H1 (cell line): ENCODE measurements at regions not wholly inside any gene's neighbourhood (a gene's known extent, or its start where the extent isn't known, plus 50 kb on each side); places are given as distances from the start of the nearest gene placed in this dataset.

Experiments used
- BACH1 ChIP-seq: IDR thresholded peaks from 2 replicates; pipeline ENCODE4 v1.6.1; 2012; ENCODE audit warnings: low read length, improper control_type of control experiment
- BRCA1 ChIP-seq: IDR thresholded peaks from 2 replicates; pipeline ENCODE4 v1.6.1; 2012; ENCODE audit warnings: low read depth, low read length, improper control_type of control experiment
- CBX5 ChIP-seq: fragments of 300-800, 300-1000 bp; sonication (generic); IDR thresholded peaks from 2 replicates; pipeline ENCODE4 v1.7.1; 2016; ENCODE audit warnings: antibody characterized with exemption, low read length, low read depth
- CBX8 ChIP-seq: fragments of 300-800, 300-1000 bp; sonication (generic); IDR thresholded peaks from 2 replicates; pipeline ENCODE4 v1.7.1; 2016; ENCODE audit warnings: low read depth, low read length, borderline replicate concordance
- CHD2 ChIP-seq: IDR thresholded peaks from 2 replicates; pipeline ENCODE4 v1.6.1; 2012; ENCODE audit warnings: low read length, improper control_type of control experiment
- EP300 ChIP-seq, 2 experiments: IDR thresholded peaks; 1 replicate in 1 of 2; 2 replicates in 1 of 2; pipeline ENCODE4 v1.6.1; 2011 to 2012; ENCODE audit warnings: low read depth in 2 of 2, low read length in 2 of 2, mild to moderate bottlenecking in 2 of 2, borderline replicate concordance in 1 of 2, inconsistent platforms in 1 of 2, moderate library complexity in 1 of 2
- EZH2 ChIP-seq: fragments of 200-600 bp; sonication (generic); IDR thresholded peaks from 2 replicates; pipeline ENCODE4 v1.7.1; 2012; ENCODE audit warnings: low read depth, mild to moderate bottlenecking, moderate library complexity, low read length, inconsistent platforms; ENCODE audit not compliant: severe bottlenecking
- KDM1A ChIP-seq: fragments of 200-600, 300-600 bp; sonication (generic); IDR thresholded peaks from 2 replicates; pipeline ENCODE4 v1.7.1; 2016; ENCODE audit warnings: mild to moderate bottlenecking, low read length, borderline replicate concordance
- POLR2A ChIP-seq, 2 experiments: IDR thresholded peaks; 1 replicate in 1 of 2; 2 replicates in 1 of 2; pipeline ENCODE4 v1.6.1; 2011; ENCODE audit warnings: low read depth in 2 of 2, low read length in 2 of 2, mild to moderate bottlenecking in 2 of 2; ENCODE audit errors: control extremely low read depth in 1 of 2
- RFX5 ChIP-seq: IDR thresholded peaks from 2 replicates; pipeline ENCODE4 v1.6.1; 2011; ENCODE audit warnings: low read depth, low read length, improper control_type of control experiment, borderline replicate concordance
- SP4 ChIP-seq: IDR thresholded peaks from 2 replicates; pipeline ENCODE4 v1.6.1; 2012; ENCODE audit warnings: low read length, inconsistent platforms
- YY1 ChIP-seq: IDR thresholded peaks from 2 replicates; pipeline ENCODE4 v1.6.1; 2011; ENCODE audit warnings: low read depth, mild to moderate bottlenecking, low read length
- ZNF274 ChIP-seq: IDR thresholded peaks from 2 replicates; pipeline ENCODE4 v1.7.0; 2012; ENCODE audit warnings: low read length, borderline replicate concordance; ENCODE audit errors: extremely low read depth
- TF ChIP-seq, protein P1 (sequence below), 3 experiments: IDR thresholded peaks; 1 replicate in 2 of 3; 2 replicates in 1 of 3; pipeline versions ENCODE4 v1.5.1 to v1.6.1; 2011; ENCODE audit warnings: low read length in 3 of 3, mild to moderate bottlenecking in 3 of 3, inconsistent platforms in 2 of 3, low read depth in 1 of 3, moderate library complexity in 1 of 3; ENCODE audit not compliant: insufficient read depth in 1 of 3; ENCODE audit errors: control extremely low read depth in 1 of 3

DNA sequence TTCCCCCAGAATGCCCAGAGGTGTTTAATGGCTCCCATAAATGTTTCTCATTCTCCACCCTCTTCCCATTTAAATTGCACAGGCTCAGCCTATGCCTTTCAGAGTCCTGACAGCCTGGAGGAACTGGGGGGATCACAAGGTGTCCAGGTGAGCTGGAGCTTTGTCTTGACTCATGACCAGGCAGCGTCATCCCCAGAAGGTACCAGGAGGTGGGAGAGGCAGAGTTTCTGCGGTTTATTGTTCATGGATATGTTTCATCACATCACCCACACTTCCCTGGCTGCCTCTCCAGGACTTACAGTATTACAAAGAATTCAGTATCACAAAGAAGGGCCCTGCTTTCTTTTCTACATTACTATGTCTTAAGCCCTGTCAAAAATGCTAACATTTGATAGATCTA, 103.2 kb upstream of the GALNT18 start:
- no peak for TF ChIP-seq YY1
- no peak for TF ChIP-seq EP300 (IDR thresholded peaks at IDR 0.05; ENCODE audit: borderline replicate concordance in 1 of 2, low read depth in 2 of 2, low read length in 2 of 2)
- TF ChIP-seq BACH1, result no peak
- no peak for TF ChIP-seq EZH2
- TF ChIP-seq, protein P1, sequence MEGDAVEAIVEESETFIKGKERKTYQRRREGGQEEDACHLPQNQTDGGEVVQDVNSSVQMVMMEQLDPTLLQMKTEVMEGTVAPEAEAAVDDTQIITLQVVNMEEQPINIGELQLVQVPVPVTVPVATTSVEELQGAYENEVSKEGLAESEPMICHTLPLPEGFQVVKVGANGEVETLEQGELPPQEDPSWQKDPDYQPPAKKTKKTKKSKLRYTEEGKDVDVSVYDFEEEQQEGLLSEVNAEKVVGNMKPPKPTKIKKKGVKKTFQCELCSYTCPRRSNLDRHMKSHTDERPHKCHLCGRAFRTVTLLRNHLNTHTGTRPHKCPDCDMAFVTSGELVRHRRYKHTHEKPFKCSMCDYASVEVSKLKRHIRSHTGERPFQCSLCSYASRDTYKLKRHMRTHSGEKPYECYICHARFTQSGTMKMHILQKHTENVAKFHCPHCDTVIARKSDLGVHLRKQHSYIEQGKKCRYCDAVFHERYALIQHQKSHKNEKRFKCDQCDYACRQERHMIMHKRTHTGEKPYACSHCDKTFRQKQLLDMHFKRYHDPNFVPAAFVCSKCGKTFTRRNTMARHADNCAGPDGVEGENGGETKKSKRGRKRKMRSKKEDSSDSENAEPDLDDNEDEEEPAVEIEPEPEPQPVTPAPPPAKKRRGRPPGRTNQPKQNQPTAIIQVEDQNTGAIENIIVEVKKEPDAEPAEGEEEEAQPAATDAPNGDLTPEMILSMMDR (IDR thresholded peaks at IDR 0.05; ENCODE audit: control extremely low read depth in 1 of 3, insufficient read depth in 1 of 3, low read depth in 1 of 3, low read length in 3 of 3), result no peak
- no peak for TF ChIP-seq KDM1A
- no peak for TF ChIP-seq CBX5
- no peak for TF ChIP-seq POLR2A (IDR thresholded peaks at IDR 0.05; ENCODE audit: control extremely low read depth in 1 of 2, low read depth in 2 of 2, low read length in 2 of 2)
- no peak for TF ChIP-seq CBX8
- TF ChIP-seq CHD2, result no peak
- no peak for TF ChIP-seq ZNF274
- TF ChIP-seq RFX5, result no peak
- no peak for TF ChIP-seq SP4
- no peak for TF ChIP-seq BRCA1
